Chondrocyte (in vitro differentiated cells): ENCODE measurements at regions not wholly inside any gene's neighbourhood (a gene's known extent, or its start where the extent isn't known, plus 50 kb on each side); places are given as distances from the start of the nearest gene placed in this dataset.

Source experiments
- DNase-seq: peaks from one replicate; pipeline ENCODE4 v3.0.0; 2021; ENCODE audit warnings: mixed read lengths, low spot score
- H3K27ac Mint-ChIP-seq: one replicate; pipeline ENCODE4 v1.8.0; 2021; ENCODE audit warnings: mild to moderate bottlenecking, moderate library complexity, mixed read lengths; ENCODE audit not compliant: unreplicated experiment
- H3K27me3 Mint-ChIP-seq: 2 replicates; pipeline ENCODE4 v1.8.0; 2021; ENCODE audit warnings: low read depth, mixed read lengths
- H3K36me3 Mint-ChIP-seq: 2 replicates; pipeline ENCODE4 v1.8.0; 2021; ENCODE audit warnings: low read depth, mixed read lengths
- H3K4me1 Mint-ChIP-seq: 2 replicates; pipeline ENCODE4 v1.8.0; 2021; ENCODE audit warnings: low read depth, mild to moderate bottlenecking, mixed read lengths
- H3K4me3 Mint-ChIP-seq: one replicate; pipeline ENCODE4 v1.8.0; 2021; ENCODE audit warnings: mild to moderate bottlenecking, moderate library complexity, mixed read lengths; ENCODE audit not compliant: unreplicated experiment
- H3K9me3 Mint-ChIP-seq: 2 replicates; pipeline ENCODE4 v1.8.0; 2021; ENCODE audit warnings: low read depth, mixed read lengths
- CTCF ChIP-seq: fragments of 200-600 bp; sonication (generic); IDR thresholded peaks from 2 replicates; pipeline ENCODE4 v1.5.0; 2021; ENCODE audit warnings: antibody characterized with exemption, mild to moderate bottlenecking, moderate library complexity

DNA sequence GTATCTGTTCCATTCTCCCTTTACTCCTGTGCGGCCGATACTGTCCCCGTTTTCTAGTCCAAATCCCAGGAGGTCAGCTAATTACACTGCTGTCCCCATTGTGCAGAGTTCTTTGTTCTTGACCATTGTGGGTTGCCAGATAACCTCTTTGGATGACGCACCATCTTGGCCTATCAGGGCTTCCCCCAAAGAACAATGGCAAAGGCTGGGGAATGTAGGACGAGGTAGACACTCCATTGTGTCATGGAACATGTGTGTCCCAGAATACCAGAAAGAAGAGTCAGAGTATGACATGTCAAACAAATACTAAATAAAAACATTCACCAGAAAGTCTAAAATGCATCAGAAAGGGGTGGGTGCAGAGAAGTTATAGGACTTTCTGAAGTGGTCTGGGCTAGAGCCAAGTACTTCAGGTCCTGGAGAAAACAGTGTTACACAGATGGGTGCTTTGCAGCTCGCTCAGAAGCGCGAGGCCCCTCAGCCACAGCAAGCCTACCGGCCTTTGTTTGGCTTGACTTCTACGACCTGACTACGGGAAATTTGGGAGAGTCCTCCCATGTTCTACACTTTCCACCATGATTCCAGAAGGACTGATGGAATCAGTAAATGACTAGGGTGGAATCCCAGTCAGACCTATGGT lies 83.2 kb upstream of the SSBP2 start:
- no peak overlapping the region for H3K4me3 Mint-ChIP-seq
- no peak for DNase-seq
- H3K27me3 Mint-ChIP-seq: no peaks in the 10 kb centered on the region
- no peaks in the 10 kb centered on the region for H3K9me3 Mint-ChIP-seq
- no peaks in the 10 kb centered on the region for H3K36me3 Mint-ChIP-seq
- H3K4me1 Mint-ChIP-seq: peaks cover 6% of the 10 kb centered on the region
- TF ChIP-seq CTCF: no peak
- no peak overlapping the region for H3K27ac Mint-ChIP-seq

DNA sequence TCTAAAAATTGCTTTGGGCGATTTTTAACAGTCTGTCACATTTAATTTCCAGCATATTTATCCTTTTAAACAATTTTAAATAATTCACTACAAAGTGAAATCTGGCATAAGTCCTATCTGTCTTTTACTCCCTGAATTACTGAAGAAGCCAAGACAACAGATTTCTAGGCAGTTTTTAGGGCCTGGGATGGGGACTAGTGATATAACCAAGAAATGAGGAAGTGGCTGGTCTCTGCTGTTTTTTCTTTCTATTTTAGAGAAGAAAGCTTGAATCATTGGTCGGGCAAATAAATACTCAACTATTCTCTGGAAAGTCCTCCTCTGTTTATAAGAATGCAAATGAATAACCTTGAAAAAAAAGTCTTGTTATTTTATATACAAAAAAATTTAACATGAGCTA lies 79.7 kb upstream of the SSBP2 start:
- no peak overlapping the region for H3K27ac Mint-ChIP-seq
- no peak overlapping the region for H3K4me3 Mint-ChIP-seq
- no peak for TF ChIP-seq CTCF
- DNase-seq: no peak
- no peaks in the 10 kb centered on the region for H3K27me3 Mint-ChIP-seq
- peaks cover 9% of the 10 kb centered on the region for H3K4me1 Mint-ChIP-seq
- no peaks in the 10 kb centered on the region for H3K36me3 Mint-ChIP-seq
- no peaks in the 10 kb centered on the region for H3K9me3 Mint-ChIP-seq

GRCh38 chr5:81829242-81829641 lies 78.3 kb upstream of the SSBP2 start:
- H3K4me3 Mint-ChIP-seq: no peak overlapping the region
- H3K4me1 Mint-ChIP-seq: peaks cover 21% of the 10 kb centered on the region
- TF ChIP-seq CTCF: no peak
- no peak for DNase-seq
- H3K36me3 Mint-ChIP-seq: no peaks in the 10 kb centered on the region
- H3K27ac Mint-ChIP-seq: no peak overlapping the region
- no peaks in the 10 kb centered on the region for H3K27me3 Mint-ChIP-seq
- H3K9me3 Mint-ChIP-seq: no peaks in the 10 kb centered on the region

GRCh38 chr5:81827500-81827899 lies 76.6 kb upstream of the SSBP2 start:
- Mint-ChIP-seq H3K36me3 (no peaks in the 10 kb centered on the region), H3K27me3 (no peaks in the 10 kb centered on the region), H3K27ac (no peak overlapping the region), H3K4me3 (no peak overlapping the region), H3K4me1 (peaks cover 22% of the 10 kb centered on the region), H3K9me3 (no peaks in the 10 kb centered on the region)
- TF ChIP-seq CTCF: no peak
- no peak for DNase-seq

DNA sequence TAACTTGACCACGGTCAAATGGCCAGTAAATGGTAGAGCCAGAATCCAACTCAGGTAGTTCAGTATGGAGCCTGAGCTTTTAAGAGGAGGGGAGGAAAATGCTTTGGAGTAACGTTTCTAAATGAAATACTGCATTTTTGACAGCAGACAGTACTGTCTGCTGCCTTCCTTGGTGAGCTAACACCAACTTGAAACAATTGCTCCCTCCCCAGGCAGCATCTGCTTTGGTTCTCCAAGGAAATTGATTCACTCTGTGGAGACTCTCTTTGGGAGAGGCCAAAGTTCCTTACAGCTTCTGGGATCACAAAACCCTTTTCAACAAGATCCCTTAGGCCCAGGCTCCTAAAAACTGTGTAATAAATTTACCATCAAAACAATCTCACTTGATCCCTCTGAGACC lies 75.2 kb upstream of the SSBP2 start:
- Mint-ChIP-seq H3K4me3 (no peak overlapping the region), H3K27ac (peak overlapping the region; percentile 28), H3K4me1 (peaks cover 23% of the 10 kb centered on the region), H3K36me3 (no peaks in the 10 kb centered on the region), H3K27me3 (no peaks in the 10 kb centered on the region), H3K9me3 (no peaks in the 10 kb centered on the region)
- DNase-seq: no peak
- peak; percentile 61 for TF ChIP-seq CTCF
